ENCODE measurements at regions not wholly inside any gene's neighbourhood (a gene's known extent, or its start where the extent isn't known, plus 50 kb on each side); places are given as distances from the start of the nearest gene placed in this dataset.

DNA sequence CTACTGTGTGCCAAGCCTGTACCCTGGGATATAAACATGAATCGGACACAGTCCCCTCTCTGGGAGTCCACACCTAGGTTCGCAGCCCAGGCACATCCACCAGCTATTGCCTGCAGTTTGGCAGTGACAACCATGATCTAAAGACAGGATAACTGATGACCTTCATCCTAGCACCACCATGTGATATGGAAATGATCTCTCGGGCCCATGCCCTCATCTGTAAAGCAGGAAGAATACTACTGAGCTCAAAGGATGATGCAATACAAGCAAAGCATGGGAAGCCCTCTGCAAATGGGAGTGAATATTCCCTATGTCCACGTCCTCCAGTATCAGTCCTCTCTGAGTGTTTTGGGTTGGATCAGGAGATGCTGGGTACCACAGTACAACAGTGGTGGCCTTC is 80.9 kb upstream of the MSX1 start:
- TF ChIP-seq, protein P1, sequence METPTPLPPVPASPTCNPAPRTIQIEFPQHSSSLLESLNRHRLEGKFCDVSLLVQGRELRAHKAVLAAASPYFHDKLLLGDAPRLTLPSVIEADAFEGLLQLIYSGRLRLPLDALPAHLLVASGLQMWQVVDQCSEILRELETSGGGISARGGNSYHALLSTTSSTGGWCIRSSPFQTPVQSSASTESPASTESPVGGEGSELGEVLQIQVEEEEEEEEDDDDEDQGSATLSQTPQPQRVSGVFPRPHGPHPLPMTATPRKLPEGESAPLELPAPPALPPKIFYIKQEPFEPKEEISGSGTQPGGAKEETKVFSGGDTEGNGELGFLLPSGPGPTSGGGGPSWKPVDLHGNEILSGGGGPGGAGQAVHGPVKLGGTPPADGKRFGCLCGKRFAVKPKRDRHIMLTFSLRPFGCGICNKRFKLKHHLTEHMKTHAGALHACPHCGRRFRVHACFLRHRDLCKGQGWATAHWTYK (CRISPR knock-in tag; IDR thresholded peaks at IDR 0.05), result no peak
- TF ChIP-seq ZNF668 (CRISPR knock-in tag; IDR thresholded peaks at IDR 0.05) (no peak), ZKSCAN8 (CRISPR knock-in tag; IDR thresholded peaks at IDR 0.05) (no peak), POLR2A (conservative IDR thresholded peaks at IDR 0.05) (no peak), SP2 (IDR thresholded peaks at IDR 0.05; ENCODE audit: extremely low read depth, low read depth, low read length, poor library complexity, severe bottlenecking) (no peak), EP300 (IDR thresholded peaks at IDR 0.05; ENCODE audit: low read length) (no peak), RAD21 (CRISPR knock-in tag; conservative IDR thresholded peaks at IDR 0.05 in 1 of 2, IDR thresholded peaks at IDR 0.05 in 1 of 2) (no peak)
- TF ChIP-seq, protein P2, sequence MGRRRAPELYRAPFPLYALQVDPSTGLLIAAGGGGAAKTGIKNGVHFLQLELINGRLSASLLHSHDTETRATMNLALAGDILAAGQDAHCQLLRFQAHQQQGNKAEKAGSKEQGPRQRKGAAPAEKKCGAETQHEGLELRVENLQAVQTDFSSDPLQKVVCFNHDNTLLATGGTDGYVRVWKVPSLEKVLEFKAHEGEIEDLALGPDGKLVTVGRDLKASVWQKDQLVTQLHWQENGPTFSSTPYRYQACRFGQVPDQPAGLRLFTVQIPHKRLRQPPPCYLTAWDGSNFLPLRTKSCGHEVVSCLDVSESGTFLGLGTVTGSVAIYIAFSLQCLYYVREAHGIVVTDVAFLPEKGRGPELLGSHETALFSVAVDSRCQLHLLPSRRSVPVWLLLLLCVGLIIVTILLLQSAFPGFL (CRISPR knock-in tag; IDR thresholded peaks at IDR 0.05), result no peak

Data from K562 (cell line).